Mesendoderm (in vitro differentiated cells): ENCODE measurements at regions not wholly inside any gene's neighbourhood (a gene's known extent, or its start where the extent isn't known, plus 50 kb on each side); places are given as distances from the start of the nearest gene placed in this dataset.

ENCODE experiments used
- DNase-seq: peaks from one replicate; pipeline ENCODE4 v3.0.0; 2013
- H2AK5ac ChIP-seq: 2 replicates; pipeline ENCODE4 v1.6.1; 2013; ENCODE audit warnings: low read length, inconsistent platforms
- H2BK120ac ChIP-seq: 2 replicates; pipeline ENCODE4 v1.6.1; 2013; ENCODE audit warnings: low read depth, mild to moderate bottlenecking, low read length, moderate library complexity, mixed read lengths
- H2BK15ac ChIP-seq: replicated peaks from 2 replicates; pipeline ENCODE4 v1.6.1; 2013; ENCODE audit warnings: low read depth, mild to moderate bottlenecking, moderate library complexity
- H2BK5ac ChIP-seq: 2 replicates; pipeline ENCODE4 v1.6.1; 2013; ENCODE audit warnings: low read length, inconsistent platforms
- H3K18ac ChIP-seq: 2 replicates; pipeline ENCODE4 v1.6.1; 2013; ENCODE audit warnings: mild to moderate bottlenecking, low read length, mixed read lengths
- H3K23ac ChIP-seq: one replicate; pipeline ENCODE4 v1.6.1; 2013; ENCODE audit warnings: low read length
- H3K27ac ChIP-seq: 2 replicates; pipeline ENCODE4 v1.5.1; 2013; ENCODE audit warnings: low read depth, mild to moderate bottlenecking, inconsistent platforms, low read length, moderate library complexity
- H3K27me3 ChIP-seq: 2 replicates; pipeline ENCODE4 v1.6.1; 2013; ENCODE audit warnings: low read length, control low read depth, mild to moderate bottlenecking, inconsistent platforms; ENCODE audit not compliant: insufficient read depth, poor library complexity
- H3K36me3 ChIP-seq: 2 replicates; pipeline ENCODE4 v1.6.1; 2013; ENCODE audit warnings: low read length, inconsistent platforms; ENCODE audit not compliant: control insufficient read depth, insufficient read depth
- H3K4ac ChIP-seq: one replicate; pipeline ENCODE4 v1.6.1; 2013; ENCODE audit warnings: low read depth, mild to moderate bottlenecking, low read length, moderate library complexity
- H3K4me1 ChIP-seq: 2 replicates; pipeline ENCODE4 v1.6.1; 2013; ENCODE audit warnings: low read depth, low read length, inconsistent platforms; ENCODE audit not compliant: control insufficient read depth
- H3K4me2 ChIP-seq: 2 replicates; pipeline ENCODE4 v1.6.1; 2013; ENCODE audit warnings: low read length
- H3K4me3 ChIP-seq: 2 replicates; pipeline ENCODE4 v1.5.1; 2013; ENCODE audit warnings: mild to moderate bottlenecking, low read length
- H3K56ac ChIP-seq: one replicate; pipeline ENCODE4 v1.6.1; 2013; ENCODE audit warnings: low read length
- H3K79me1 ChIP-seq: 2 replicates; pipeline ENCODE4 v1.6.1; 2013; ENCODE audit warnings: low read length, inconsistent platforms
- H3K79me2 ChIP-seq: 2 replicates; pipeline ENCODE4 v1.6.1; 2013; ENCODE audit warnings: mild to moderate bottlenecking, low read length; ENCODE audit not compliant: control insufficient read depth, insufficient read depth
- H3K9ac ChIP-seq: 2 replicates; pipeline ENCODE4 v1.6.1; 2013; ENCODE audit warnings: low read length, inconsistent platforms
- H4K5ac ChIP-seq: one replicate; pipeline ENCODE4 v1.6.1; 2013; ENCODE audit warnings: low read length
- H4K8ac ChIP-seq: one replicate; pipeline ENCODE4 v1.6.1; 2013; ENCODE audit warnings: low read depth, mild to moderate bottlenecking, control low read depth, low read length, moderate library complexity
- WGBS: extraction: QIAGEN DNeasy Blood & Tissue Kit; methylation state at CpG from one replicate; pipeline ENCODE4 v1.1.7; 2013; ENCODE audit warnings: low lambda C conversion rate, missing lambda C conversion rate; ENCODE audit not compliant: insufficient coverage; ENCODE audit errors: extremely low coverage; 5-methylcytosine and 5-hydroxymethylcytosine counted together

GRCh38 chr4:103306870-103307375 lies 108.8 kb upstream of the CENPE start:
- Histone ChIP-seq H3K27ac (no peak overlapping the region), H4K5ac (no peak overlapping the region), H3K56ac (peak overlapping the region; percentile 66), H3K36me3 (no peaks in the 10 kb centered on the region), H3K4me3 (no peak overlapping the region), H3K18ac (no peak overlapping the region), H3K9ac (no peak overlapping the region), H2BK120ac (no peak overlapping the region), H3K4me2 (no peak overlapping the region), H3K27me3 (no peaks in the 10 kb centered on the region), H3K23ac (no peak overlapping the region), H3K4me1 (peaks cover 5% of the 10 kb centered on the region), H4K8ac (no peak overlapping the region), H2AK5ac (no peak overlapping the region), H3K79me1 (no peaks in the 10 kb centered on the region), H2BK5ac (no peak overlapping the region), H3K4ac (no peak overlapping the region), H2BK15ac (no peak overlapping the region), H3K79me2 (no peaks in the 10 kb centered on the region)
- WGBS = no CpG with 5 or more reads among the region's 9 CpGs
- peak; percentile 58 for DNase-seq

DNA sequence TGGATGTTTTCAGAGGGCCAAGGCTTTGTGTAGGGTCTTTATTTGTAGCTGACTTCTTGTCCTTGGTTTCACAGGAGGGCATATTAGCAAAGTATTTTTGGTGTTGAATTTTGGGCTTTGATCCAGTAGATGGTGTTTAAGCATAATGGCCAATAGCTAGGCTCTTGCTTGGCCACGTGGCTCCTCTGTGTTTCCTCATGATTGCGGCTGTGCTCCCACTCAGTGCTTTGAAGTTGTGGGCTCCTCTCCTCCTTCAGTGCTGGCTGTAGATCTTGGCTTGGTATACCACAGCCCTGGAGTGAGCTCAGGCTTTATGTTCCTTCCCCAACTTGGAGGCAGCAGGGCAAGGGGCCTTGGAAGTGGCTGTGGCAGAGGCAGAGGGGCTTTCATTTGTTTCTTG lies 107.2 kb upstream of the CENPE start:
- DNase-seq = no peak
- no peak overlapping the region for H3K27ac ChIP-seq
- H2BK120ac ChIP-seq = no peak overlapping the region
- WGBS = no CpG with 5 or more reads among the region's 2 CpGs
- no peaks in the 10 kb centered on the region for H3K79me1 ChIP-seq
- H4K5ac ChIP-seq = no peak overlapping the region
- H2BK5ac ChIP-seq = no peak overlapping the region
- no peak overlapping the region for H3K9ac ChIP-seq
- no peak overlapping the region for H3K4ac ChIP-seq
- no peak overlapping the region for H2BK15ac ChIP-seq
- no peak overlapping the region for H3K4me3 ChIP-seq
- H3K56ac ChIP-seq = peak overlapping the region; percentile 5
- peak overlapping the region; percentile 43 for H2AK5ac ChIP-seq
- no peak overlapping the region for H4K8ac ChIP-seq
- no peaks in the 10 kb centered on the region for H3K27me3 ChIP-seq
- H3K36me3 ChIP-seq = no peaks in the 10 kb centered on the region
- no peaks in the 10 kb centered on the region for H3K79me2 ChIP-seq
- peaks cover 5% of the 10 kb centered on the region for H3K4me1 ChIP-seq
- no peak overlapping the region for H3K4me2 ChIP-seq
- no peak overlapping the region for H3K18ac ChIP-seq
- no peak overlapping the region for H3K23ac ChIP-seq

DNA sequence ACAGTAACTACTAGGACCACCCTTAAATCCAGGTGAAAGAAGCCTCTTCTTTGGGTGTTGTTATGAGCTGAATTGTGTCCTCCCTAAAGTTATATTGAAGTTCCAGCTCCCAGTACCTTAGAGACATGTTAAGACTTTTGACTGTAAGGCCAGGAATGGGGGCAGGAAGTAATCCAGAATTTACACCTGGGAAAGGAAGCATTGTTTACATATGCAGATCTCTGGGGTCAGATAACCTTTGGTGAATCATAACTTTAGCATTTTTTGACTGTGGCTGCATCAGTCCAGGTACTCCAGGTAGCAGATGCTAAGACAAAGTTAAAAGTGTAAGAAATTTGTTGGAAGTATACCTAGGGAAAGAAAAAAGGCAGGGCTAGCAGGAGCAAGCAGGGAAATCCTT lies 104.9 kb upstream of the CENPE start:
- Histone ChIP-seq H3K79me1 (no peaks in the 10 kb centered on the region), H3K4ac (no peak overlapping the region), H2BK120ac (peak overlapping the region; percentile 69), H3K18ac (peak overlapping the region; percentile 65), H3K9ac (no peak overlapping the region), H3K4me1 (peaks cover 5% of the 10 kb centered on the region), H4K5ac (no peak overlapping the region), H3K56ac (peak overlapping the region; percentile 12), H3K4me3 (no peak overlapping the region), H3K23ac (no peak overlapping the region), H2BK5ac (no peak overlapping the region), H3K4me2 (no peak overlapping the region), H4K8ac (no peak overlapping the region), H2AK5ac (no peak overlapping the region), H2BK15ac (no peak overlapping the region), H3K36me3 (no peaks in the 10 kb centered on the region), H3K27ac (no peak overlapping the region), H3K79me2 (no peaks in the 10 kb centered on the region), H3K27me3 (no peaks in the 10 kb centered on the region)
- DNase-seq = peak; percentile 78

- Histone ChIP-seq H3K23ac (no peak overlapping the region), H4K5ac (no peak overlapping the region), H3K9ac (no peak overlapping the region), H3K27me3 (no peaks in the 10 kb centered on the region), H3K36me3 (no peaks in the 10 kb centered on the region), H3K18ac (no peak overlapping the region), H2AK5ac (no peak overlapping the region), H3K27ac (no peak overlapping the region), H3K4me1 (no peaks in the 10 kb centered on the region), H3K56ac (no peak overlapping the region), H2BK15ac (no peak overlapping the region), H3K4me3 (no peak overlapping the region), H4K8ac (no peak overlapping the region), H2BK5ac (no peak overlapping the region), H3K79me1 (no peaks in the 10 kb centered on the region), H2BK120ac (no peak overlapping the region), H3K79me2 (no peaks in the 10 kb centered on the region), H3K4ac (no peak overlapping the region), H3K4me2 (no peak overlapping the region)
- no CpG with 5 or more reads among the region's 3 CpGs for WGBS
- no peak for DNase-seq
These were observed 94.8 kb upstream of the CENPE start for GRCh38 chr4:103292959-103293358.

- Histone ChIP-seq H2BK15ac (no peak overlapping the region), H3K4me2 (no peak overlapping the region), H3K9ac (no peak overlapping the region), H2BK5ac (no peak overlapping the region), H3K56ac (no peak overlapping the region), H2BK120ac (no peak overlapping the region), H3K36me3 (no peaks in the 10 kb centered on the region), H3K27me3 (no peaks in the 10 kb centered on the region), H3K23ac (no peak overlapping the region), H3K18ac (no peak overlapping the region), H3K27ac (no peak overlapping the region), H2AK5ac (no peak overlapping the region), H4K5ac (no peak overlapping the region), H3K79me1 (no peaks in the 10 kb centered on the region), H3K79me2 (no peaks in the 10 kb centered on the region), H3K4me3 (no peak overlapping the region), H4K8ac (no peak overlapping the region), H3K4ac (no peak overlapping the region), H3K4me1 (no peaks in the 10 kb centered on the region)
- no CpG with 5 or more reads among the region's 4 CpGs for WGBS
- DNase-seq = no peak
These were observed 94.2 kb upstream of the CENPE start for GRCh38 chr4:103292373-103292772.

DNA sequence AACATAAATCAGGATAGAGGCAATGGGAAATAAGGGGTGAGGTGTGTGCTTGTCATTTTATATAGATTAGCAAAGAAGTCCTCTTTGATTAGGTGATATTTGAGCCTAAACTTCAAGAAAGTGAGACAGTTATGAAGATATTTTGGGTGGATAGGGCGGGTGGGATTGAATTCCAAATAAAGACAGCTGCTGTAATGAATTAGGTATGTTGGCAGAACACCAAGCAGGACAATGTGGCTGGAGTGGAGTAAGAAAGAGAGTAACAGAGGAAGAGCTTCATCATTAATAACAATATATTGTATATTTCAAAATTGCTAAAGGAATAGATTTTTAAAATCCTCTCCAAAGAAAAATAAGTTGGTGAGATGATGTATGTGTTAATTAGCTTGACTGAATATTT lies 91.0 kb upstream of the CENPE start:
- H3K27me3 ChIP-seq = no peaks in the 10 kb centered on the region
- no peaks in the 10 kb centered on the region for H3K79me2 ChIP-seq
- no peaks in the 10 kb centered on the region for H3K36me3 ChIP-seq
- H2BK15ac ChIP-seq = no peak overlapping the region
- no peak overlapping the region for H3K27ac ChIP-seq
- H4K8ac ChIP-seq = no peak overlapping the region
- H3K18ac ChIP-seq = no peak overlapping the region
- no peak overlapping the region for H2BK120ac ChIP-seq
- no peak overlapping the region for H3K4ac ChIP-seq
- no peak overlapping the region for H2AK5ac ChIP-seq
- no peak overlapping the region for H3K23ac ChIP-seq
- no peaks in the 10 kb centered on the region for H3K4me1 ChIP-seq
- H2BK5ac ChIP-seq = no peak overlapping the region
- H3K79me1 ChIP-seq = no peaks in the 10 kb centered on the region
- no peak overlapping the region for H4K5ac ChIP-seq
- DNase-seq = no peak
- no peak overlapping the region for H3K56ac ChIP-seq
- H3K9ac ChIP-seq = no peak overlapping the region
- H3K4me2 ChIP-seq = no peak overlapping the region
- H3K4me3 ChIP-seq = no peak overlapping the region
- 100% methylated on average over 1 of the region's 1 CpG for WGBS
